ENCODE measurements at regions not wholly inside any gene's neighbourhood (a gene's known extent, or its start where the extent isn't known, plus 50 kb on each side); places are given as distances from the start of the nearest gene placed in this dataset.

DNA sequence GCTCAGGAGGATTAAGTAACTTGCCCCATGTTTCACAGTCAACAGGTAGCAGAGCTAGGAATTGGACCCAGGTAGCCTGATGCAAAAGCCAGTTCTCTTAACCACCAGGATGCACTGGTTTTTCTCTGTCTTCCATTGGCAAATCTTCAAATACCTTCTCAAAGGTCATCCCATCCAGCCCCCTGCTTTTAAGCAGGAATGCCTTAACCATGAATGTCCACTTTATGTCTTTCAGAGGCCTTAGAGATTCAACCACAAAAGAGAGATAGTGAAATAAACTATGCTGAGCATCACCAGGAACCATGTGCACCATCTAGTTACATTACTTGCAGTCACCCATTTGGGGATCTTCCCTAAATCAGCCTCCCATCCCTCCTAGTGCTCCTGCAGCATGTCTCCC, 94.3 kb downstream of the C17orf67 start:
- Histone ChIP-seq H3K36me3 (replicated peaks; ENCODE audit: control insufficient read depth, insufficient read depth, low read length) (no peaks in the 10 kb centered on the region), H3K27me3 (ENCODE audit: control insufficient read depth, insufficient read depth, low read length) (no peaks in the 10 kb centered on the region), H3K4me3 (ENCODE audit: insufficient read depth, low read depth, low read length) (no peak overlapping the region)
- DNase-seq, result no peak

DNA sequence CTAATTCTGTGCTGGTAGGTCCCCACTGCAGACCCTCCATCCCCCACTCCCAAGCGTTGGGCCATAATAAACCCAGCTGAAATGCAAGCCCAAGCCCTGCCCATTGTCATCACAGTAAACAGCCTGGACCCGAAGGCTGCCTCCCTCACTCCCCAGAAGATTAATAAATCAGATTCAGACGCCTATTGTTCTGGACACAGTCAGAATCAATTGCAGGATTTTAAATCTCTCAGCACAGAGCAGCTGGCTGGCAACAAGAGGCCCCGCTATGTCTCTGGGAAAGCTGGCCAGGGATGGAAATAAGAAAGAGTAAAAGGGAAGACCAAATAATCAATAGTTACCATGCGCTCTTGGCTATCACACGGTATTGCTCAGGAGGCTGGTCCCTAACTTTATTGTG, 93.9 kb downstream of the C17orf67 start:
- DNase-seq, result no peak
- H3K4me3 ChIP-seq (ENCODE audit: insufficient read depth, low read depth, low read length), result no peak overlapping the region
- no peaks in the 10 kb centered on the region for H3K36me3 ChIP-seq (replicated peaks; ENCODE audit: control insufficient read depth, insufficient read depth, low read length)
- no peaks in the 10 kb centered on the region for H3K27me3 ChIP-seq (ENCODE audit: control insufficient read depth, insufficient read depth, low read length)

DNA sequence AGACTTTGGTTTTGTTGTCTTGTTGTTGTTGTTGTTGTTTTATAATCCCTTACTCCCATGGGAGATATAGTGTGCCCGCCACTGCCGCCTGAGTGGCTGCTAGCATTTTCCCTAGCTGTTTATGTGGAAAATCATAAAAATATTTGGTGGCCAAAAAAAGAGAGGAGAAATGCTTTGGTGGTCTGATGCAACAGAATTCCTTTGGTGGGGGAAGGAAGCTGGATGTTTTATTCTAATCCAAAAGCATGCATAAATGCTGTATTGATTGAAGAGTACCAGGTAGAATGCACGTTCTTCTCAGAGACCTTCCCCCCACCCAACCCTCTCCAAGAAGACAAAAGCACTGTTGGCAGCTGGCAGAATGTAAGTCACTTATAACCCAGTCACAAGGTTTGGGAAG, 93.2 kb downstream of the C17orf67 start:
- DNase-seq, result no peak
- no peak overlapping the region for H3K4me3 ChIP-seq (ENCODE audit: insufficient read depth, low read depth, low read length)
- H3K27me3 ChIP-seq (ENCODE audit: control insufficient read depth, insufficient read depth, low read length), result no peaks in the 10 kb centered on the region
- H3K36me3 ChIP-seq (replicated peaks; ENCODE audit: control insufficient read depth, insufficient read depth, low read length), result no peaks in the 10 kb centered on the region
